ENCODE measurements at regions not wholly inside any gene's neighbourhood (a gene's known extent, or its start where the extent isn't known, plus 50 kb on each side); places are given as distances from the start of the nearest gene placed in this dataset.

DNA sequence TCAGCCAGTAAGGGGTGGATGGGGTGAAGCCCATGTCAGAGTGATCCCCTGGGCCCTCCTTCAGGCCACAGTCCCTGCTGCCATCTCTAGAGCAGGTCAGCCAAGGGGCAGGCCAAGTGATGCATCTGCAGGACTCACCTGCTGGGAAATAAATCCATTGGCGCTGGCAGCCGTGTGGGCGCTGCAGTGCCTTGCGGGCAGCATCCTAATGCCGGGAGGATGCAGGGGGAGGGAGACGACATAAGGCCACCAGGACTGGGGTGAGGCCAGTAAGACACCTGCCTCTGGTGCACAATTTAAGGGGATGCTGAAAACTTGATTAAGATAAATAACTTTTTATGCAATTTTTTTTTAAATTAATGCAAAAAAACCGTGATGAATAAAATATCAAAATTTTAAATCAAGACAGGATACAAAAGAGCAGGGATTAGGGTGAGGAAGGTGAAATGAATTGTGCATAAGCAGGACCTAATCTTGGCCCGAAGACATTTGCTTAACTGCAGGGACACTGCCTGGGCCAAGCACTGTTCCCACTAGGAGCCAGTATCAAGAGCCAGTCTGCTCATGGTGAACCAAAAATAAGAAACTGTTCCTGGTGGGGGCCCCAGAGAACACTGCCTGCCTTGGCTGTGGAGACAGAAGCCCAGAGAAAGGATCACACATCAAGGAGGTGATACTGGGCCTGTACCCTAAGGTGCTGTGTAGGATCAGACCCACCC is 67.5 kb upstream of the CPLX2 start:
- Mint-ChIP-seq H3K27ac (ENCODE audit: unreplicated experiment) (no peak overlapping the region), H3K4me3 (ENCODE audit: unreplicated experiment) (no peak overlapping the region)

DNA sequence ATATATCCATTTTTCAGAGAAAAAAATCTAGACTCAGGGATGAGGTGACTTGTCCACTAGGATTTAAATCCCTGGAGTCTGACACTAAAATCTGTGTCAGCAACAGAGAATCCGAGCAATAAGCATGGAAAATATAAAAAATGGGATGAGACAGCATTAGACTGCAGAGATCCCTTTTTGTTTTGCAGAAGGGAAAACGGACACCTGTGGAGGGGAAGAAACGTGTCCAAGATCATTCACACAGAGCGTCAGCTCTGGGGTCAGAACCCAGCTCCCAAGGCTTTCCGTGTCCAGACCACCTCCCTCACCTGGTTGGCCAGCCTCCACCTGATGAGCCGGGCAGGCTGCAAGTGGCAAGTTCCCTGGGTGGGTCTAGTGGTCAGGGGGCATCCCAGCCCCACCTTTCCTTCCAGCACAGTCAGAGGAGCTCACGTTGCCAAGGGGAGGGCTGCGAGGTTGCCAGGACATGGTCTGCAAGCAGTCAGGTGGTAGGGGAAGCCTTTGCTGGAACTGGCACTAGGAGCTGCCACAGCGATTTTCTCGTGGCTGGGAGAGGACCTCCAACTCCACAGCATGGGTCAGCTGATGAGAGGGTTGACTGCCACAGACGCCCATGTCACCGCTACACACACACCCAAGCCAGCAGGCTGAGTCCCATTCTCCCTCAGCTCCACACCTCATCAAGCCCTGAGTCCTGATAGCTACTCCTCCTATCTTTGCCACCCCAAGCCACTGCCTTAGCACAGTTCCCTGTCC is 65.9 kb upstream of the CPLX2 start:
- Mint-ChIP-seq H3K36me3 (ENCODE audit: unreplicated experiment) (no peaks in the 10 kb centered on the region), H3K9me3 (ENCODE audit: unreplicated experiment) (peaks cover 4% of the 10 kb centered on the region), H3K4me1 (ENCODE audit: unreplicated experiment) (peaks cover 7% of the 10 kb centered on the region), H3K27ac (ENCODE audit: unreplicated experiment) (no peak overlapping the region), H3K27me3 (ENCODE audit: unreplicated experiment) (peaks cover 2% of the 10 kb centered on the region), H3K4me3 (ENCODE audit: unreplicated experiment) (no peak overlapping the region)
- DNase-seq (ENCODE audit: extremely low spot score, unreplicated experiment): no peak
- TF ChIP-seq, protein P1, sequence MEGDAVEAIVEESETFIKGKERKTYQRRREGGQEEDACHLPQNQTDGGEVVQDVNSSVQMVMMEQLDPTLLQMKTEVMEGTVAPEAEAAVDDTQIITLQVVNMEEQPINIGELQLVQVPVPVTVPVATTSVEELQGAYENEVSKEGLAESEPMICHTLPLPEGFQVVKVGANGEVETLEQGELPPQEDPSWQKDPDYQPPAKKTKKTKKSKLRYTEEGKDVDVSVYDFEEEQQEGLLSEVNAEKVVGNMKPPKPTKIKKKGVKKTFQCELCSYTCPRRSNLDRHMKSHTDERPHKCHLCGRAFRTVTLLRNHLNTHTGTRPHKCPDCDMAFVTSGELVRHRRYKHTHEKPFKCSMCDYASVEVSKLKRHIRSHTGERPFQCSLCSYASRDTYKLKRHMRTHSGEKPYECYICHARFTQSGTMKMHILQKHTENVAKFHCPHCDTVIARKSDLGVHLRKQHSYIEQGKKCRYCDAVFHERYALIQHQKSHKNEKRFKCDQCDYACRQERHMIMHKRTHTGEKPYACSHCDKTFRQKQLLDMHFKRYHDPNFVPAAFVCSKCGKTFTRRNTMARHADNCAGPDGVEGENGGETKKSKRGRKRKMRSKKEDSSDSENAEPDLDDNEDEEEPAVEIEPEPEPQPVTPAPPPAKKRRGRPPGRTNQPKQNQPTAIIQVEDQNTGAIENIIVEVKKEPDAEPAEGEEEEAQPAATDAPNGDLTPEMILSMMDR (IDR thresholded peaks at IDR 0.05): no peak

More for the DNA sequence above, 67.5 kb upstream of the CPLX2 start:
- TF ChIP-seq, protein P1 (IDR thresholded peaks at IDR 0.05): no peak
- no peak for DNase-seq (ENCODE audit: extremely low spot score, unreplicated experiment)
- Mint-ChIP-seq H3K27me3 (ENCODE audit: unreplicated experiment) (peaks cover 7% of the 10 kb centered on the region), H3K36me3 (ENCODE audit: unreplicated experiment) (no peaks in the 10 kb centered on the region), H3K9me3 (ENCODE audit: unreplicated experiment) (no peaks in the 10 kb centered on the region), H3K4me1 (ENCODE audit: unreplicated experiment) (no peaks in the 10 kb centered on the region)

DNA sequence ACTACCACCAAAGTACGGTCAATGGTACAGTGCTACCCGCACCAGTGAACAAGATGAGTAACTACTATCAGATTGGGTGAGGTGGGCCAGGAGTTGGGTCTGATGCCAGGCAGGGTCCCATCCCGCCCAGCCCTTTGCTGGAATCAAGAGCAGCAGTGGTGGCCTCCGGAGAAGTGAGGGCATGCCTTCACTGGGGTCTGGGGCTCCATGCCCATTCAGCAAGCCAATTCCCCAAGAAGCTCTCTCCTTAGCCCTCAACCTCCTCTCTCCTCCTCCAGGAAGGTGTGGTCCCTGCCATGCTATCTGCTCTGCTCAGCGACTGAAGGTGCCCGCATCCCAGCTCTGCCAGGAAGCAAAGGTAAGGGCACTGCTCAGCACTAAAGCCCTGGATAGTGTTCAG is 62.7 kb upstream of the CPLX2 start:
- Mint-ChIP-seq H3K4me3 (ENCODE audit: unreplicated experiment) (no peak overlapping the region), H3K36me3 (ENCODE audit: unreplicated experiment) (no peaks in the 10 kb centered on the region), H3K9me3 (ENCODE audit: unreplicated experiment) (peaks cover 4% of the 10 kb centered on the region), H3K27ac (ENCODE audit: unreplicated experiment) (no peak overlapping the region), H3K27me3 (ENCODE audit: unreplicated experiment) (no peaks in the 10 kb centered on the region), H3K4me1 (ENCODE audit: unreplicated experiment) (peaks cover 7% of the 10 kb centered on the region)
- no peak for DNase-seq (ENCODE audit: extremely low spot score, unreplicated experiment)
- TF ChIP-seq, protein P1 (IDR thresholded peaks at IDR 0.05): no peak

DNA sequence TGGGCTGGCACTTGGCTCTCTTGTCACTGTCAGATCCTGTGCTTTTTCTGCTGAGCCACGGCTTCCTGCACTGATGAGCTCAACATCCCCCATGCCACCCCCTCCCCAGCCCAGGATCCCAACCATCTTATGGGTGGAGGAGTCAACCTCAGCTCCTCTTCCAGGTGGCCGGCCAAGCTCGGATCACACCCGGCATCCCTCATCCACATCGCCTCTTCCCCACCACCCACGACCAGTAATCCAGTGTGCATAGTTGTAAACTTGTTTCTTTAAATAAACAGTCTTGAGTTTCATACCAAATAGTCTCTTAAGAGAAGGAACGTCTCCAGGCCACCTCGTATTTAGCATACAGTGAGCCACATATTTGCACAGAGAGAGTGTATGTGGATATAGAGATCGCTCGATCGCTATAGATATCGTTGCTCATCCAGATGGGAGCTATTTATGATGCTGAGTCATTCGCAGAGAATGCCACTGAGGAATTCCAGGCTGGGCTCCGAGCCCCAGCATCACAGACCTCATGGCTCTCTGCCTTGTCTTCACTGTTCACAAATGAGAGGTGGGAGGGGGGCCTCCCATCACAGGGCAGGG is 61.8 kb upstream of the CPLX2 start:
- Mint-ChIP-seq H3K4me1 (ENCODE audit: unreplicated experiment) (peaks cover 7% of the 10 kb centered on the region), H3K27me3 (ENCODE audit: unreplicated experiment) (no peaks in the 10 kb centered on the region), H3K27ac (ENCODE audit: unreplicated experiment) (no peak overlapping the region), H3K36me3 (ENCODE audit: unreplicated experiment) (no peaks in the 10 kb centered on the region), H3K9me3 (ENCODE audit: unreplicated experiment) (peaks cover 4% of the 10 kb centered on the region), H3K4me3 (ENCODE audit: unreplicated experiment) (no peak overlapping the region)
- no peak for DNase-seq (ENCODE audit: extremely low spot score, unreplicated experiment)
- TF ChIP-seq, protein P1 (IDR thresholded peaks at IDR 0.05): no peak

DNA sequence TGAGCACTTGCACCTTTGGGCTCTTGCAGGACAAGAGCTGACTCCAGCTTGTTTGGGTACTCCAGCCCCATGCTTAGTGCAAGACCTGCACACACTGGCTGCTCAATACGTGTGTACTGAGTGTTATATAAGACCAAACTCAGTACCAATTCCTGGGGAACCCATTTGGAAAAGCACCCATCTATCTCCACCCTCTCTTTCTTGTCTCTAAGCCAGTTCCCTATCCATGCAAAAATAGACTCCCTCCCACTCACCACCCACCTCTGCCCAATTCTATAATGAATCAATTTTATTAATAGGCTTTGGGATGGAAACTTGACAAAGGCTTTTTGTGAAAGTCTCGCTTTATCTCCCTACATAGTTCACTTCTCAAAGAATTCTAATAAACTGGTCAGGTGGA is 60.9 kb upstream of the CPLX2 start:
- DNase-seq (ENCODE audit: extremely low spot score, unreplicated experiment): no peak
- Mint-ChIP-seq H3K36me3 (ENCODE audit: unreplicated experiment) (no peaks in the 10 kb centered on the region), H3K9me3 (ENCODE audit: unreplicated experiment) (peaks cover 4% of the 10 kb centered on the region), H3K27me3 (ENCODE audit: unreplicated experiment) (no peaks in the 10 kb centered on the region), H3K4me1 (ENCODE audit: unreplicated experiment) (peaks cover 7% of the 10 kb centered on the region), H3K4me3 (ENCODE audit: unreplicated experiment) (no peak overlapping the region), H3K27ac (ENCODE audit: unreplicated experiment) (no peak overlapping the region)
- TF ChIP-seq, protein P1 (IDR thresholded peaks at IDR 0.05): no peak
